C4-2B (cell line): ENCODE measurements at regions not wholly inside any gene's neighbourhood (a gene's known extent, or its start where the extent isn't known, plus 50 kb on each side); places are given as distances from the start of the nearest gene placed in this dataset.

Source experiments
- ZFX ChIP-seq: fragments of 450-650 bp; IDR thresholded peaks from 2 replicates; pipeline ENCODE4 v1.6.1; 2017
- TF ChIP-seq, protein P1 (sequence below): fragments of 450-650 bp; conservative IDR thresholded peaks from 2 replicates; pipeline ENCODE4 v1.5.1; 2017; ENCODE audit warnings: mild to moderate bottlenecking

DNA sequence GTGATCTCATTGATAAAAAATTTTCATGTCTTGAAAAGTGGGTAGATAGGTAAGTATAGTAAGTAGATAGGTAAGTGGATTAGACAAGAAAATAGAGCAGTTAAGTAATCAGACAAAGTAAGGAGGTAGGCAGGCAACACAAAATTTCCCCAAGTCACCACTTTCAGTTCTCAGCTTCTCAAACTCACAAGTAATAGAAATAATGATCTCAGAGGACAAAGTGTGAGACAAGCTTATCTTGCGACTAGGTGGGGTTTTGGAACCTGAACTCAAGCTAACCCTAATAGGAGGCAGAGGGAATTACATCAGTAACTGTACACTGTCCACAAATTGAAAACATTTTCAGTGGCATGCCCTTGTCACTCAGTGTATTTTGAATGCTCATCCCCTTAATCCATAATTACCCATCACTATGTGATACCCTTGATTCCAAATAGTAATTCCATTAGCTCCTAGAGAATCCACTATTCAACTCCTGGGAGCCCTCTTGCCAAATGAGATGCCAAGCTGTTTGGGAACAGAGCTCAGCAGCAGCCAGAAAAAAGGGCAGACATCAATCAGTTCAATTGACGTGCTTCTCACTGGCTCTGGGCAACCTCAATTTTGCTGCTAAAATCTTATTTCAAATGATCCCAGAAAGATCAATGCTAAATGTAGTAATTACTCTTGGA is 703.2 kb downstream of the XPNPEP1 start:
- TF ChIP-seq, protein P1, sequence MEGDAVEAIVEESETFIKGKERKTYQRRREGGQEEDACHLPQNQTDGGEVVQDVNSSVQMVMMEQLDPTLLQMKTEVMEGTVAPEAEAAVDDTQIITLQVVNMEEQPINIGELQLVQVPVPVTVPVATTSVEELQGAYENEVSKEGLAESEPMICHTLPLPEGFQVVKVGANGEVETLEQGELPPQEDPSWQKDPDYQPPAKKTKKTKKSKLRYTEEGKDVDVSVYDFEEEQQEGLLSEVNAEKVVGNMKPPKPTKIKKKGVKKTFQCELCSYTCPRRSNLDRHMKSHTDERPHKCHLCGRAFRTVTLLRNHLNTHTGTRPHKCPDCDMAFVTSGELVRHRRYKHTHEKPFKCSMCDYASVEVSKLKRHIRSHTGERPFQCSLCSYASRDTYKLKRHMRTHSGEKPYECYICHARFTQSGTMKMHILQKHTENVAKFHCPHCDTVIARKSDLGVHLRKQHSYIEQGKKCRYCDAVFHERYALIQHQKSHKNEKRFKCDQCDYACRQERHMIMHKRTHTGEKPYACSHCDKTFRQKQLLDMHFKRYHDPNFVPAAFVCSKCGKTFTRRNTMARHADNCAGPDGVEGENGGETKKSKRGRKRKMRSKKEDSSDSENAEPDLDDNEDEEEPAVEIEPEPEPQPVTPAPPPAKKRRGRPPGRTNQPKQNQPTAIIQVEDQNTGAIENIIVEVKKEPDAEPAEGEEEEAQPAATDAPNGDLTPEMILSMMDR, result no peak
- TF ChIP-seq ZFX, result no peak
